PC-3 (cell line): ENCODE measurements at regions not wholly inside any gene's neighbourhood (a gene's known extent, or its start where the extent isn't known, plus 50 kb on each side); places are given as distances from the start of the nearest gene placed in this dataset.

Experiments
- EZH2 ChIP-seq: fragments of 300-600 bp; sonication (generic); IDR thresholded peaks from one replicate; pipeline ENCODE4 v1.6.1; 2017; ENCODE audit warnings: antibody characterized with exemption, mild to moderate bottlenecking, low read length; ENCODE audit not compliant: unreplicated experiment
- TF ChIP-seq, protein P1 (sequence below): fragments of 300-600 bp; sonication (generic); conservative IDR thresholded peaks from 2 replicates; pipeline ENCODE4 v1.5.1; 2017; ENCODE audit warnings: antibody characterized with exemption, low read depth, mild to moderate bottlenecking, low read length

DNA sequence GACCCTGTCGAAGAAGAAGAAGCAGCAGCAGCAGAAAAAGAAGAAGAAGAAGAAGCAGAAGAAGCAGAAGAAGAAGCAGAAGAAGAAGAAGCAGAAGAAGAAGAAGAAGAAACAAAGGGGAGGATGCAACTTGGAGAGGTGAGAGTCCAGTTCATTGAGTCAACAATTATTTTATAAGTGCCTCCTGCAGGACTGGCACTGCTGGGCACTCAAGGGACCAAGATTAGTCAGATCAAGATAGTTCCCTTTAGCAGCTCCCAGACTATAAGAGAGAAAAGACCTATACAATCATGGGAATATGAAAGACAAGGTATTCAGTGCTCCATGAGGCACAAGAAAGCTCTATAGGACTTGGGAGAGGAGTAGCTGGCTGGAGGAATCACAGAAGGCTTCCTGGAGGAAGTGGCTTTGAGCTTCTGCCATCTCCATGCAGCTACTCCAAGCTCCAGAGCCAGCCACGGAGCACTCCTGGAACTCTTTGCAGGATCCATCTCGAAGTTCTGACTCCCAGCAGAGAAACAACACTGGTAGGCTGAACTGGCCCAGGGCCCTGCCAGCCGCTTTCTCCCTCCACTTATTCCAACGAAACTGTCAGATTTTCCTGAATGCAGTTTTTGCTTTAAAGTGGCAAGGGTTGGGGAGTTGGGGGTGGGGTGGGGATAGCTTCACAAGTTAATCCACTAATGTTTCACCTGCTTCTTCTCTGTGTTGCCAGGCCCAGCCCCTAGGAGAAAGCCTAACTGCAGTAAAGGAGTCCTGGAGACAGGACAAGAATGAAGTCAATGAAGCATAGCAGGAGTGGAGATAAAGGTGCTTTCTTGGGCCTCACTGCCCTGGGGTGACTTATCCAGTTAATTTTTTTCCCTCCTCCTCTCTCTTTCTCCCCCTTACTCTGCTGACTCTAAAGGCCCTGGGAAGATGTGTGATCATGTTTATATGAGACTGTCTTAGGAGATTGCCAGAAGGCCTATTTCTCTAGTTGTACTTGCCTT is 140.1 kb upstream of the PARP11 start:
- TF ChIP-seq, protein P1, sequence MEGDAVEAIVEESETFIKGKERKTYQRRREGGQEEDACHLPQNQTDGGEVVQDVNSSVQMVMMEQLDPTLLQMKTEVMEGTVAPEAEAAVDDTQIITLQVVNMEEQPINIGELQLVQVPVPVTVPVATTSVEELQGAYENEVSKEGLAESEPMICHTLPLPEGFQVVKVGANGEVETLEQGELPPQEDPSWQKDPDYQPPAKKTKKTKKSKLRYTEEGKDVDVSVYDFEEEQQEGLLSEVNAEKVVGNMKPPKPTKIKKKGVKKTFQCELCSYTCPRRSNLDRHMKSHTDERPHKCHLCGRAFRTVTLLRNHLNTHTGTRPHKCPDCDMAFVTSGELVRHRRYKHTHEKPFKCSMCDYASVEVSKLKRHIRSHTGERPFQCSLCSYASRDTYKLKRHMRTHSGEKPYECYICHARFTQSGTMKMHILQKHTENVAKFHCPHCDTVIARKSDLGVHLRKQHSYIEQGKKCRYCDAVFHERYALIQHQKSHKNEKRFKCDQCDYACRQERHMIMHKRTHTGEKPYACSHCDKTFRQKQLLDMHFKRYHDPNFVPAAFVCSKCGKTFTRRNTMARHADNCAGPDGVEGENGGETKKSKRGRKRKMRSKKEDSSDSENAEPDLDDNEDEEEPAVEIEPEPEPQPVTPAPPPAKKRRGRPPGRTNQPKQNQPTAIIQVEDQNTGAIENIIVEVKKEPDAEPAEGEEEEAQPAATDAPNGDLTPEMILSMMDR: no peak
- TF ChIP-seq EZH2: no peak
